ENCODE measurements at regions not wholly inside any gene's neighbourhood (a gene's known extent, or its start where the extent isn't known, plus 50 kb on each side); places are given as distances from the start of the nearest gene placed in this dataset.
"Not testable (repeated sequence)": the region's sequence is repeated elsewhere in the genome, so short reads cannot be mapped to it uniquely, and the experiment has no call there.

DNA sequence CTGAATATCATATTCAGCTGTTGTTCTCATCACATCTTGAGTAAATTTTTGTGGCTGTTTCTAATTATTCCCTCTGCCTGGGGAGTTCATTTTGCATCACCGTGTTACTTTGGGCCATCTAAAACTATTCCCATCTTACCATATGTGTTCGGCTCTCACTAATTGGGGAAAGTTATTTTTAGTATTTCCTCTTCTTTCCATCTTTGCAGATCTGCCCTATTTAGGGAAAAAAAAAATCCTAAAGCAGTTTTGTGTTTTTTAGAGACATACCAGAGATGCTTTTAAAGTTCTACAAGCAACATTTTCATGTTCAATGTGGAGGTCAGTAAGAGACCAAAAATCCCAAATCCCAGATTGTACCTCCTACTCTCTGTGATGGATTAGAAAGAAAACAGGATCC is 111.3 kb upstream of the NDUFV2 start:
- H3K27me3 ChIP-seq (ENCODE audit: control insufficient read depth, insufficient read depth, low read length): no peaks in the 10 kb centered on the region
- ChIA-PET POLR2A (no interaction called here), CTCF (no interaction called here)
- H3K4me3 ChIP-seq (ENCODE audit: low read depth, low read length): no peak overlapping the region
- H3K27ac ChIP-seq (ENCODE audit: low read depth, low read length): no peak overlapping the region
- no peak for DNase-seq (ENCODE audit: low read depth, low spot score)
- no peaks in the 10 kb centered on the region for H3K9me3 ChIP-seq (ENCODE audit: control insufficient read depth, insufficient read depth, low read length)
- TF ChIP-seq, protein P1, sequence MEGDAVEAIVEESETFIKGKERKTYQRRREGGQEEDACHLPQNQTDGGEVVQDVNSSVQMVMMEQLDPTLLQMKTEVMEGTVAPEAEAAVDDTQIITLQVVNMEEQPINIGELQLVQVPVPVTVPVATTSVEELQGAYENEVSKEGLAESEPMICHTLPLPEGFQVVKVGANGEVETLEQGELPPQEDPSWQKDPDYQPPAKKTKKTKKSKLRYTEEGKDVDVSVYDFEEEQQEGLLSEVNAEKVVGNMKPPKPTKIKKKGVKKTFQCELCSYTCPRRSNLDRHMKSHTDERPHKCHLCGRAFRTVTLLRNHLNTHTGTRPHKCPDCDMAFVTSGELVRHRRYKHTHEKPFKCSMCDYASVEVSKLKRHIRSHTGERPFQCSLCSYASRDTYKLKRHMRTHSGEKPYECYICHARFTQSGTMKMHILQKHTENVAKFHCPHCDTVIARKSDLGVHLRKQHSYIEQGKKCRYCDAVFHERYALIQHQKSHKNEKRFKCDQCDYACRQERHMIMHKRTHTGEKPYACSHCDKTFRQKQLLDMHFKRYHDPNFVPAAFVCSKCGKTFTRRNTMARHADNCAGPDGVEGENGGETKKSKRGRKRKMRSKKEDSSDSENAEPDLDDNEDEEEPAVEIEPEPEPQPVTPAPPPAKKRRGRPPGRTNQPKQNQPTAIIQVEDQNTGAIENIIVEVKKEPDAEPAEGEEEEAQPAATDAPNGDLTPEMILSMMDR (IDR thresholded peaks at IDR 0.05; ENCODE audit: low read depth, low read length): no peak

DNA sequence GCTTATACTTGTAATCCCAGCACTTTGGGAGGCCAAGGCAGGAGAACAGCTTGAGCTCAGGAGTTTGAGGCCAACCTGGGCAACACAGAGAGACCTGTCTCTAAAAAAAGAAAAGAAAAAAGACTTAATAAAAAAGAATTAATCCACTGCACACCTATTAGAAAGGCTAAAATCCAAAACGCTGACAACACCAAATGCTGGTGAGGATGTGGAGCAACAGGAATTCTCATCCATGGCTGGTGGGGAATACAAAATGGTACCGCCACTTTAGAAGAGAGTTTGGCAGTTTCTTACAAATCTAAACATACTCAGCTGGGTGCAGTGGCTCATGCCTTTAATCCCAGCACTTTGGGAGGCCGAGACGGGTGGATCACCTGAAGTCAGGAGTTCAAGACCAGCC is 110.0 kb upstream of the NDUFV2 start:
- H3K27ac ChIP-seq (ENCODE audit: low read depth, low read length); H3K4me3 ChIP-seq (ENCODE audit: low read depth, low read length); POLR2A ChIA-PET; H3K9me3 ChIP-seq (ENCODE audit: control insufficient read depth, insufficient read depth, low read length); H3K27me3 ChIP-seq (ENCODE audit: control insufficient read depth, insufficient read depth, low read length); DNase-seq (ENCODE audit: low read depth, low spot score): not testable (repeated sequence)
- CTCF ChIA-PET: interaction anchor here (1.7 to 2.2 kb wide), 2 partner anchors 10 to 296 kb away, joined by 6 to 9 read pairs; no protein-coding TSS in a partner anchor

DNA sequence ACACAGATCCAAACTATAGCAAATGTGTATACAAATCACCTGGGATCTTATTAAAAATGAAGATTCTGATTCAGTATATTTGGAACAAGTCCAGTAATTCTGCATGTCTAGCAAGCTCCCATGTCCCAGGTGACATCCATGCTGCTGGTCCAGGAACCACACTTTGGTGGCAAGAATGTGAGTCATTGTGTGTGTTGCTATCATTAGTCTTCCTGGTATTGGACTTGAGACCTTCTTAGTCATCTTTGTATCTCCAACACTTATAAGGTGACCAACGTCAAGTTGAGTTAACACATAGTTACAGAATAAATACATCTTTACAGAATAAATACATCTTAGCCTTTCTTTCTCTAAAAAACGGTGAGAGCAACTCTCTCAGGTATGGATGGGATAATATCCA is 107.9 kb upstream of the NDUFV2 start:
- H3K4me3 ChIP-seq (ENCODE audit: low read depth, low read length): no peak overlapping the region
- TF ChIP-seq, protein P1 (IDR thresholded peaks at IDR 0.05; ENCODE audit: low read depth, low read length): no peak
- peaks cover 6% of the 10 kb centered on the region; the same call in 1 of the 2 replicates for H3K9me3 ChIP-seq (ENCODE audit: control insufficient read depth, insufficient read depth, low read length)
- H3K27me3 ChIP-seq (ENCODE audit: control insufficient read depth, insufficient read depth, low read length): no peaks in the 10 kb centered on the region
- ChIA-PET CTCF (no interaction called here), POLR2A (no interaction called here)
- H3K27ac ChIP-seq (ENCODE audit: low read depth, low read length): no peak overlapping the region
- no peak for DNase-seq (ENCODE audit: low read depth, low spot score)

DNA sequence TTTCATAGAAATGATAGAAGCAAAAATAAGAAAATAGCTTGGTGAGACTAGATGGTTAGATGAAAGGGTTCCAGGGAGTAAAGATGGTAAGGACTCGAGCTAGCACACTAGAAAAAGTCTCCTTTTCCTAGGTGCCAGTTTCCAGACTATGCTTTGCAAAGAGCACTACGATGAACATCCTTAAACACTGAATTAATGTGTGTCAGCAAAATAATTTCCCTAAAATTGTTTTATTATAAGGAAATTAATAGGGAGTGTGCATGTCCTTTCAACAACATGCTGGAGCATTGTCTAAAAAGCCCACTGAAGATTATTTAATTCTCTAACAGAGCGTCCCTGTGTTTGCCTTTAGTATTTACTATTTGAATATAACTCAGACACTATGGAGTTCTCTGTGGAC is 107.4 kb upstream of the NDUFV2 start:
- DNase-seq (ENCODE audit: low read depth, low spot score): no peak
- POLR2A ChIA-PET: no interaction called here
- peaks cover 6% of the 10 kb centered on the region; the same call in 1 of the 2 replicates for H3K9me3 ChIP-seq (ENCODE audit: control insufficient read depth, insufficient read depth, low read length)
- no peak overlapping the region for H3K4me3 ChIP-seq (ENCODE audit: low read depth, low read length)
- TF ChIP-seq, protein P1 (IDR thresholded peaks at IDR 0.05; ENCODE audit: low read depth, low read length): no peak
- CTCF ChIA-PET: no interaction called here
- no peaks in the 10 kb centered on the region for H3K27me3 ChIP-seq (ENCODE audit: control insufficient read depth, insufficient read depth, low read length)
- no peak overlapping the region for H3K27ac ChIP-seq (ENCODE audit: low read depth, low read length)

DNA sequence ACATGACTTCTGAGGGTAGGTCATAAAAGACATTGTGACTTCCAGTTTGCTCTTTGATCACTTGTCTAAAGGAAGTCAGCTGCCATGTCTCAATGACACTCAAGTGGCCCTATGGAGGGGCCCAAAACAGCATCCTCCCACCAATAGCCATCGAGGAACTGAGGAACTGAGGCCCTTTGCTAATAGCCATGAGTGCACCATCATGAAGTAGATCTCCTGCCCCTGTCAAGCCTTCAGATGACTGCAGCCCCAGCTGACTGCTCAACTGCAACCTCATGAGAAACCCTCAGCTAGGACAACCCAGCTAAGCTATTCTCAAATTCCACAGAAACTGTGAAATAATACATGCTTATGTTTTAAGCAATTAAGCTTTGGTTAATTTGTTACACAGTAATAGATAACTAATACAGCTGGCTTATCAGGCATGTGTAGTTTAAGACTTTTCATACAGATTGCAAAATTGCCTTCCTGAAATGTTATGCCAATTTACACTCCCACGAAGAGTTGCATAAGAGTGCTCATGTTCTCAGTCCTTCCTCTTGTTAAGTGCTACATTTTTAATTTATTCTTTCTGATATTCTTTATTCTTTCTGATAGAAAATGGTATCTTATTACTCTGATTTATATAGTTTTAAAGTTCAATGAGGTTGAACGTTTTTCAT is 105.6 kb upstream of the NDUFV2 start:
- peaks cover 6% of the 10 kb centered on the region; the same call in 1 of the 2 replicates for H3K9me3 ChIP-seq (ENCODE audit: control insufficient read depth, insufficient read depth, low read length)
- POLR2A ChIA-PET: no interaction called here
- H3K27me3 ChIP-seq (ENCODE audit: control insufficient read depth, insufficient read depth, low read length): no peaks in the 10 kb centered on the region
- TF ChIP-seq, protein P1 (IDR thresholded peaks at IDR 0.05; ENCODE audit: low read depth, low read length): no peak
- no peak for DNase-seq (ENCODE audit: low read depth, low spot score)
- CTCF ChIA-PET: no interaction called here
- no peak overlapping the region for H3K4me3 ChIP-seq (ENCODE audit: low read depth, low read length)
- H3K27ac ChIP-seq (ENCODE audit: low read depth, low read length): peak overlapping the region; percentile 63
